Epithelial cell of proximal tubule (primary cell): ENCODE measurements at regions not wholly inside any gene's neighbourhood (a gene's known extent, or its start where the extent isn't known, plus 50 kb on each side); places are given as distances from the start of the nearest gene placed in this dataset.

Experiments
- DNase-seq: peaks from one replicate; pipeline ENCODE4 v3.0.0-alpha.2; 2011; ENCODE audit warnings: low read depth
- H3K4me3 ChIP-seq: 2 replicates; pipeline ENCODE4 v1.5.1; 2011; ENCODE audit warnings: low read depth, mild to moderate bottlenecking, low read length
- TF ChIP-seq, protein P1 (sequence below): conservative IDR thresholded peaks from 2 replicates; pipeline ENCODE4 v1.5.1; 2012; ENCODE audit warnings: low read depth, mild to moderate bottlenecking, low read length

DNA sequence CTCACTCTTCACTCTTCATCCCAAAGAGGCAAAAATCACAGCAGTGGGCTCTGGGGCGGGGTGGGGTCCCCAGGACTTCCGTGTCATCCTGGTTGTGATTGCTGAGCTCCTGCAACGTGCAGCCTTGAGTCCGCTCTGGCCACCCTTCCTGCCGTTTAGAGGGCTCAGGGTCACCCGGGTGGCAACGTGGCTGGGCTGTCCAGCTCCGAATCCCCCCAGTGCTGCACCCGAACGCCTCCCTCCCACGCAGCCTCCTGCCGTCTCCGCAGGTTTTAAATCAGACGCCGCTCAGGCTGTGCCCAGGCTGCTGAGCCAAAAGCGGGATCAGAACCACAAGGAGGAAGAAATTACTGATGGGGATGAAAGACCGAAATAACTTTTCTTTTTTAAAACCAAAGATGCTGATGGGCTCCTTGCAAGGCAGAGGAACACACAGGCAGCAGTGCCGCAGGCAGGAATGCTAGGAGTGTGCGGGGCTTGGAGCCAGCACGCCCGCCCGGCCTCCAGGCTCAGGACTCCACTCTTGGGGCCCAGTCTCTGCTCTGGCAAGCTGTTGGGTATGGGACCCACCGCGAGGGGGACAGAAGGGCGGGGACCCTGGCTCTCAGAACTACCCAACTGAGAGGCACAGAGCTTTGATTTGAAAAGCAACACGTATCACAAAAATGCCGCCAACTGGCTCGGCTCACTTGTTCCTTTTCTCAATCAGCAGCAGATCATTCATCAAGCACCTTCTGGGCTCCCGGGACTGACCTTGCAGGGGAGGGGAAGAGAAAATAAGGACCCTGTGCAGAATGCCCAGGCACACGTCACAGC is 313.0 kb downstream of the CTTN start:
- TF ChIP-seq, protein P1, sequence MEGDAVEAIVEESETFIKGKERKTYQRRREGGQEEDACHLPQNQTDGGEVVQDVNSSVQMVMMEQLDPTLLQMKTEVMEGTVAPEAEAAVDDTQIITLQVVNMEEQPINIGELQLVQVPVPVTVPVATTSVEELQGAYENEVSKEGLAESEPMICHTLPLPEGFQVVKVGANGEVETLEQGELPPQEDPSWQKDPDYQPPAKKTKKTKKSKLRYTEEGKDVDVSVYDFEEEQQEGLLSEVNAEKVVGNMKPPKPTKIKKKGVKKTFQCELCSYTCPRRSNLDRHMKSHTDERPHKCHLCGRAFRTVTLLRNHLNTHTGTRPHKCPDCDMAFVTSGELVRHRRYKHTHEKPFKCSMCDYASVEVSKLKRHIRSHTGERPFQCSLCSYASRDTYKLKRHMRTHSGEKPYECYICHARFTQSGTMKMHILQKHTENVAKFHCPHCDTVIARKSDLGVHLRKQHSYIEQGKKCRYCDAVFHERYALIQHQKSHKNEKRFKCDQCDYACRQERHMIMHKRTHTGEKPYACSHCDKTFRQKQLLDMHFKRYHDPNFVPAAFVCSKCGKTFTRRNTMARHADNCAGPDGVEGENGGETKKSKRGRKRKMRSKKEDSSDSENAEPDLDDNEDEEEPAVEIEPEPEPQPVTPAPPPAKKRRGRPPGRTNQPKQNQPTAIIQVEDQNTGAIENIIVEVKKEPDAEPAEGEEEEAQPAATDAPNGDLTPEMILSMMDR = no peak
- H3K4me3 ChIP-seq = no peak overlapping the region
- DNase-seq = no peak

DNA sequence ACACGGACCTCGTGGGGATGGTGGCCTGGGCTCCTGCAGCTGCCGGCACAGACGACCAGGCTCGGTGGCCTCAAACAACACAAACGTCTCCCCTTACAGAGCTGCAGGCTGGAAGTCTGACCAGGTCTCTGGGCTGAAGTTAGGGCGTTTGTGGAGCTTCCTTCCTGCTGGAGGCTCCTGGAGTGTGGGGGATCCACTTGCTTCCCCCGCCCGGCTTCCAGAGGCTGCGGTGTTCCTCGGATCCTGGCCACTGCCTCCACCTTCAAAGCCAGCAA is 313.5 kb downstream of the CTTN start:
- TF ChIP-seq, protein P1 = no peak
- H3K4me3 ChIP-seq = no peak overlapping the region
- DNase-seq = no peak

DNA sequence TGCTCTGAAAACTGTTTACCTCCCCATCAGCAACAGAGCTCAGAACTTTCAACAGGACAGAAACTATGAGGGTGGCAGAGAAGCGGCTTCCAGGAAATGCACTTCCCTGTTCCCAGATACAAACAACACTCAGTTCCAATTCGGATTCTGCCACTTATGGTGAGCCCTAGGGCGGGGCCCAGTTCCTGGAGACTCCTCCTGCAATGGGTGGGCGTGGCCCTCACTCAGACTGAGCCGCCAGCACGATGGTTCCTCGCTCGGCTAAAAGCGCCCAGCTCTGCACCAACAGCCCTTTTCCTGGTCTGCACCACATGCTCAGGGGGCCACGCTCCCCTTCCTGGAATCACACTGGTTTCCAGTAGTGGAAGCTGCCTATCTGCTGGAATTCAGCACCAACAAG is 314.1 kb downstream of the CTTN start:
- no peak overlapping the region for H3K4me3 ChIP-seq
- DNase-seq = no peak
- TF ChIP-seq, protein P1 = no peak

DNA sequence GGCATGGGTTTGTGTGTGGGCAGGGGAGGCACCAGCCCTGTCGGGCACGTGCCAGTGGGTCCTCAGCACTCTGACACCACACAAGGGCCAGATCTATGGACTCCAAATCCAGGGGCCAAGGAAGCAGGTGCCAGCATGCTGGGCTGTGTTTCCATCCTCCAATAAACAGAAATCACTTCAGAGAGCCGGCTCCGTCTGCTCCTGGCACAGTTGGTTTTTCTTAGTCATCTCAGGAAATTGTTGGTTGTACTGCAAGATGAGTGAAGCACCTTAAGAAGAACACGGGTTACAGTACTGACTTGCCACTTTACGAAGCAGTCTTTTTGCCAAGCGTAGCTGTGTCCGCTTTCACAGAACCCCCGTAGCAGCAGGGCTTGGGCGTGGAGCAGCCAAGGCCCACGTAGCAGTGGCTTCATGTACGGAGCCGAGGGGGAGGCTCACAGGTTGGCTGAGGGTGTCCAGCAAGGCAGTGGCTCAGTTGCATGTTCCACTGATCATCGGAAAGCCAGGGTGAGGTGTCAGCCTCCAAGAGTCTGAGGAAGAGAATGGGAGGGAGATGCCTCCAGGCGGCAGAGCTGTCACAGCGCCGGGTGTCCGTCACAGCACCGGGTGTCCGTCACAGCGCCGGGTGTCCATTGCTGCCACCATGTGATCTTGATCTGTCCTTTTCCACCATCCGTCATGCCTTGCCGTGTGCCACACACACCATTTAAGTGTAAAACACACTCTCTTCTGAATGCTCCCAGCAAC is 314.9 kb downstream of the CTTN start:
- TF ChIP-seq, protein P1 = no peak
- no peak for DNase-seq
- H3K4me3 ChIP-seq = no peak overlapping the region

DNA sequence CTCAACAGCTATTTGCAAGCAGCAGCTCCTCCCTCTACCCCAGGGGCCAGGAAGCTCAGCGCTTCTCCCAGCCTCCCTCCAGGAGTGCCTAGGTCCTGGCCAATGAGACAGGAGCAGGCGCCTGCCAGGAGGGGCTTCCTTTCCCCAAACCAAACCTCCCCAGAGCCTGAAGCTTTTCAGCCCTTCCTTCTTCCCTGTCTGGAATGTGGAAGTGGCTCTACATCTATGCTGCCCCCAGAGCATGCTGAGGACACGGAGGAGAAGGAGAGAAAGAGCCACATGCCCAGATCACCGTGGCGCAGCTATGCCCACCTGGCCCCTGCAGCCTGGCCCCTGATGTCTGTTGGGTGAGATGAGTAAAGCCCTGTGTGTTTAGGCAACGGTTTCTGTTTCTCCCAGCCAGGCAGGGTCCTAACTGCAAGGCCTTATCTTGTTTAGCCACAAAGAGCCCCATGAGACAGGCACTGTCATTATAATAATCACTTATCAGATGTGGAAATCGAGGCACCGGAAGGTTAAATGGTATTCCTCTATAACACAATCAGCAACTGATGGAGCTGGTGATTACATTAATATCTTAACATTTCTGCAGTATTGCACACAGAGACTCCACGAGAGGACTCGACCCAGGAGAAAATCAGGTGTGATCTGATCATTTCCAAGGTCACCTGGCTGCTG is 315.8 kb downstream of the CTTN start:
- TF ChIP-seq, protein P1 = no peak
- no peak overlapping the region for H3K4me3 ChIP-seq
- DNase-seq = no peak

DNA sequence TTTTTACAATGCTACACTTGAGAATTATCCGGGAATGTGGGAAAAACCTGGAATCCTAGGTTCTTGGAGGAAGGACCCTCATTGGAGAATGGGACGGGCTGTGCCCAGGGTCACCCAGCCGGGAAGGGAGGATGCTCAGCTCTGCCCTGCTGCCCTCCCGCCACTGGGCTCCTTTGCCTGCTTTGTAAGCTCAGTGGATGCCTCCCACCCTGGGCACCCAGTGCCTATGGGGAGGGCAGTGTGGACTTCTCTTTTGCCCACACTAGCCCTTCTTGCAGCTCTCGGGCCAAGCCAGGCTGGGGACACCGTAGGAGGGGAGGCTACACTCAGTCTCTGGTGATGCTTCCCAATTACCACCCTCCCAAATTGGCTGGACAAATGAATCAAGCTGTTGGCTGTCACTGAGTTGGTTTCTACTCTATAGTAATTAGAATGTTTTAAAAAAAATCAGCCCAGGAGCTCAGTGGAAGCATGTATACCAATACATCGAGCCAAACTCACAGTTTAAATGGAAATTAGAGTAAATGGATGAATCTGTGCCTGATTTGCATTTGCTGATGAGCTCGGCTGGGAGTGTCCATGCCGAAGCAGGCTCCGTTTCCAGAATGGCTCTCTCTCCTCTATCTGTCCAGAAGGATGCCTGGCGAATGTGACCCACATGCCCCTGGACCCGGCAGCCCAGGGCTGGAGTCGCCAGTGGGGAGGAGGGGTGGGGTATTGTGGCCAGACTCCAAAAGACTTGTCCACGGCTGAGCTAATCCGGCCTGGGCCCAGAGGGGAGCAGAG is 317.0 kb downstream of the CTTN start:
- TF ChIP-seq, protein P1 = no peak
- no peak overlapping the region for H3K4me3 ChIP-seq
- no peak for DNase-seq
